ENCODE measurements at regions not wholly inside any gene's neighbourhood (a gene's known extent, or its start where the extent isn't known, plus 50 kb on each side); places are given as distances from the start of the nearest gene placed in this dataset.

- TF ChIP-seq CTCF (conservative IDR thresholded peaks at IDR 0.05 in 1 of 2, IDR thresholded peaks at IDR 0.05 in 1 of 2; ENCODE audit: extremely low read depth in 1 of 2, insufficient read depth in 1 of 2, low read depth in 1 of 2, low read length in 2 of 2): no peak
- no peak for TF ChIP-seq EZH2 (IDR thresholded peaks at IDR 0.05; ENCODE audit: borderline replicate concordance, low read length)
Observed at GRCh38 chrX:134716620-134717012, 58.3 kb upstream of the PLAC1 start.

Data from mammary epithelial cell (primary cell).